GM21717 (cell line): ENCODE measurements at regions not wholly inside any gene's neighbourhood (a gene's known extent, or its start where the extent isn't known, plus 50 kb on each side); places are given as distances from the start of the nearest gene placed in this dataset.
"Not testable (repeated sequence)": the region's sequence is repeated elsewhere in the genome, so short reads cannot be mapped to it uniquely, and the experiment has no call there.

Experiments used
- ATAC-seq: cut with Tn5 transposase; IDR thresholded peaks from one replicate; pipeline ENCODE4 v1.9.1; 2021; ENCODE audit warnings: mild to moderate bottlenecking, moderate library complexity; ENCODE audit not compliant: unreplicated experiment

GRCh38 chr14:57061009-57061711, 207.5 kb downstream of the EXOC5 start:
- no peak for ATAC-seq

DNA sequence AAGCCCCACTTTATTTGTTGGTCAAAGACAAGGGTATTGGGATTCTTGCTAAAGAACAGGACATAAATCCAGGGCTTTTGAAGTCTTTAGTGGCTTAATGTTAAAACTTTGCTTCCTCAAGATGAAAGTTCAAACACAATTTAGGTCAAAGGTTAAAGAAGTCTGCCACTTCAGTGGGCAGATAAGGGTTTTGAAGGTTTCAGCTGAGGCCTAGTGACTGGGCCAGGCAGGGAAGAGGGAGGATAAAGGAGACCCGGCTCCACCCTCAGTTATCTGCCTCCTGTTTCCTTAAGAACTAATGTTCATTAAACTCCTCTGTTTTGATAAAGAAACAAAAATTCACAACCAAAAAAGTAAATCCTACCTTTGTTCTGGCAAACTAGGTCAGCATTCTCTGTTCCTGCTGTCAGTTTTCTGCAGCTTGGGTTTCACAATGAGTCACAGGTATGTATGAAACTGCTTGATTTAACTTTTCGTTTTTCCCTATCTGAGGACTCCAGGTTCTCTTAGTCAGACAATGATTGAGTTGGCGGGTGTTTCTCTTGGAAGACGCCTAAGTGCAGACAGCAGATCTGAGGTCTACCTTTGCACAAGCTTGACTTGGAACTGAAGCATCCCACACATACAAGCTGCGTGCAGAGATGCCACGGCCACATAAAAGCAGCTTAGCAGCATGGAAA, 208.3 kb downstream of the EXOC5 start:
- peak; percentile 98 for ATAC-seq

GRCh38 chr14:57058319-57058718, 210.4 kb downstream of the EXOC5 start:
- ATAC-seq, result no peak

DNA sequence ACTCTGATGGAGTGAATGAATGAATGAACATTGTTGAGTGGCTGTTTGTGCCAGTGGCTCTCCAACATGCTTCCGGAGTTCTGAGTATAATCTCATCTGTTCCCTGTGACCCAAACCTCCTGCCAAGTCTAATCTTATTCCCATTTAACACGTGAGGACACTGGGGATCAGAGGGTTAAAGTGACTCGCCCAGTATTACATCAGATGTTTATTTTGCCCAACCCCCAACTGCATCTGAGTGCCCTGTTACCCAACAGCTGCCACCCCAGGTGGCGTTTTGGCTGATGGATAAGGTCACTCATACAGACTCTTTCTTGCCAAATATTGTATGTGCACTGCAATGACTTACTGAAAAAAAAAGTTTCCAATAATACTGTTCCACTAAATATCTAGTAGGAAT, 210.9 kb downstream of the EXOC5 start:
- ATAC-seq, result no peak

DNA sequence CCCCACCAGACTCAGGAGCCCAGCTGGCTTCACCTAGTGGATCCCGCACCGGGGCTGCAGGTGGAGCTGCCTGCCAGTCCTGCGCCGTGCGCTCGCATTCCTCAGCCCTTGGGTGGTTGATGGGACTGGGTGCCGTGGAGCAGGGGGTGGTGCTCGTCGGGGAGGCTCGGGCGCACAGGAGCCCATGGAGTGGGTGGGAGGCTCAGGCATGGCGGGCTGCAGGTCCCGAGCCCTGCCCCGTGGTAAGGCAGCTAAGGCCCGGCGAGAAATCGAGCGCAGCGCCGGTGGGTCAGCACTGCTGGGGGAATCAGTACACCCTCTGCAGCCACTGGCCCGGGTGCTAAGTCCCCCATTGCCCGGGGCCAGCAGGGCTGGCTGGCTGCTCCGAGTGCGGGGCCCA, 212.2 kb downstream of the EXOC5 start:
- not testable (repeated sequence) for ATAC-seq

DNA sequence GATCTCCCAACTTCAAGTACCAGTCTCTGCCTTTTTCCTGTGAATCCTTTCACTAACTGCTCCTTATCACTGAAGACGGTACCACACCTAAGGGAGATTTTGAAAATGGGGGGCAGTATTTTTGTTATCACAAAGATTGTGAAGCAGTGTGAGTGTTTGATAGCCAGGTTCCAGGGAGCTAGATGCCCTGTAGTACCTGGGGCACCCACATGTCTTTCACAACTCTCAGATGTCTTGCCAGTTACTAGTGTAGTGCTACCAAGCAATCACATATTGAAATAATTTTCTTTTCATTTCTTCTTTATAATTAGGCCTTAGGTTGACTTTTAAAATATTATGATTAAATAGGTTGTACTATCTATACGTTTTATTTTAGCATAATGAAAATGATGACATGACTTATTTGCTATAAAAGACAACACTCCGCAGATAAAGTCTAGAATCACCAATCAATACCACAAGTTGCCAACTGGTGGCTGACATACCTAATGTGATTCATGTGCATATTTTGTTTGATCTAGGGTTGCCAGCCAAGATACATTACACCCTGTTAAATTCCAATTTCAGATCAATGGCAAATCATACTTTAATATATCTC, 215.9 kb downstream of the EXOC5 start:
- no peak for ATAC-seq

DNA sequence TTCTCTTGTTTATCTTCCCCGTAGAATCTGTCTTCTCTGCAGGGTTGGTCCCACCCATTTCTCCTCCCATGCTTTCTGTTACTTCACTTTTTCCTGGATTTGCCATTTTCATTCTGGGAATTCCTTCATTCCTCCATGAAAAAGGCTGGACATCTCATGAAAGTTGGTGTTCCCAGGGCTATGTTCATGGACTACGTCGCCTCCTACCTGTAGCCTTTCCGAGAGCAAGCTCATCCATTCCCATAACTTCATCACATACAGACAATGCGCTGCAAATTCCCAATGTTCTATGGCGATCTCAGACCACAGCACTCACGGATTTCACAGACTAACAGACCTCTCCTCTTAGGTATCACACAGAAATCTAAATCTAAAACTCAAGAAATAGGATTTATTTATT, 217.1 kb downstream of the EXOC5 start:
- no peak for ATAC-seq

DNA sequence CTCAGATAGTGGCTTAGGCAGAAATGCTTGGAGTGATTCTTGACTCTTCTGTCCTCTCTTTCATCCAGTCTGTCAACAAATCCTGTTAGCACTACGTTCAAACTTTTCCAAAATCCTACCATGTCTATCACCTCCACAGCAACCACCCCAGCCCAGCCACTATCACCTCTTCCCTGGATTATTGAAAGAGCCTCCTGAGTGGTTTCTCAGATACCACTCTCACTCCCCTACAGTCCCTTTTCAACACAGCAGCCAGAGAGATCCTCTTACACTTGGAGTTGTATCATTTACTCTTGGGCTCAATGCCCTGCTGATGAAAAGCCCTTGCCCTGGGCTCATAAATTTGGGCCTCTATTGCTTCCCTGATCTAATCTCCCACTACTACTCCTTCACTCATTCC, 218.9 kb downstream of the EXOC5 start:
- no peak for ATAC-seq

- no peak for ATAC-seq
Observed at GRCh38 chr14:57046175-57046574, 222.5 kb downstream of the EXOC5 start.

- not testable (repeated sequence) for ATAC-seq
Observed at GRCh38 chr14:57044101-57044973, 224.4 kb downstream of the EXOC5 start.

- ATAC-seq, result no peak
Observed at GRCh38 chr14:57038689-57039088, 228.4 kb upstream of the OTX2 start.

- ATAC-seq, result no peak
Observed at GRCh38 chr14:57031474-57031873, 221.2 kb upstream of the OTX2 start.

DNA sequence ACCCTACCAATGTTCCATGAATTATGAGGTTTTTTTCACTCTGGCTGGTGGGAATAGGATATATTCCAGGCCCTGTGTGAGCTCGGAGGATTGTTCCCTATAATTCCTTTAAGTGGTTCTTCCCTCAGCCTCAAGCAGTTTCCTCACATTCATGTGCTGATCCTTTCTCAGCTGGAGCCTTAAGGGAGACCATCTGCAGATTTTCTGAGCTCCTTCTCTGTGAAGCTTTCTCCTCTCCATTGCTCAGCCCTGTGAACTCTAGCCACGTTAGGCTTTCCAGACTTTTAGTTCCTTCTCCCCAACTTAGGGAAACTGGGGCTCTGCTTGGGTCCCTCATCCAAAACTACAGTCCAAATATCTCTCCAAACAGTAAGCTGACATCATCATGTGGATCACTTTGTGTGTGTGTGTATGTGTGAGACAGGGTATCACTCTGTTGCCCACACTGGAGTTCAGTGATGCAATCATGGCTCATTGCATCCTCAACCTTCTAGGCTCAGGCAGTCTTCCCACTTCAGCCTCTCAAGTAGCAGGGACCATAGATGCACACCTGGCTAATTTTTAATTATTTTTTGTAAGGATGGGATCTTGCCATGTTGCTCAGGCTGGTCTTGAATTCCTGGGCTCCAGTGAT, 219.5 kb upstream of the OTX2 start:
- ATAC-seq, result no peak

GRCh38 chr14:57025456-57025855, 215.2 kb upstream of the OTX2 start:
- ATAC-seq, result no peak

- no peak for ATAC-seq
Observed at GRCh38 chr14:57022608-57023007, 212.3 kb upstream of the OTX2 start.

- ATAC-seq, result no peak
Observed at GRCh38 chr14:57018065-57018464, 207.8 kb upstream of the OTX2 start.

DNA sequence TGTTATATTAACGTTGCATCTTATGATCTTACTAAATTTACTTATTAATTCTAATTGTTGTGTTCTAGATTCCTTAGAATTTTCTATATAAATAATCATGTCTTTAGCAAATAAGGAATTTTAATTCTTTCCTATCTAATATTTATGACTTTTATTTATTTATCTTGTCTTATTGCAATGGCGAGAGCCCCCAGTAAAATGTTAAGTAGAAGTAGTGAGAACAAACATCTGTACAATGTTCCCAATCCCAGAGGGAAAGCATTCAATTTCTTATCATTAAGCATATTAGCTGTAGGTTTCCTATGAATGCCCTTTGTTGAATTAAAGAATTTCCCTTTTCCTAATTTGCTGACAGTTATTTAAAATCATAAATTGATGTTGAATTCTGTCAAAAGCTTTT, 203.7 kb upstream of the OTX2 start:
- no peak for ATAC-seq

DNA sequence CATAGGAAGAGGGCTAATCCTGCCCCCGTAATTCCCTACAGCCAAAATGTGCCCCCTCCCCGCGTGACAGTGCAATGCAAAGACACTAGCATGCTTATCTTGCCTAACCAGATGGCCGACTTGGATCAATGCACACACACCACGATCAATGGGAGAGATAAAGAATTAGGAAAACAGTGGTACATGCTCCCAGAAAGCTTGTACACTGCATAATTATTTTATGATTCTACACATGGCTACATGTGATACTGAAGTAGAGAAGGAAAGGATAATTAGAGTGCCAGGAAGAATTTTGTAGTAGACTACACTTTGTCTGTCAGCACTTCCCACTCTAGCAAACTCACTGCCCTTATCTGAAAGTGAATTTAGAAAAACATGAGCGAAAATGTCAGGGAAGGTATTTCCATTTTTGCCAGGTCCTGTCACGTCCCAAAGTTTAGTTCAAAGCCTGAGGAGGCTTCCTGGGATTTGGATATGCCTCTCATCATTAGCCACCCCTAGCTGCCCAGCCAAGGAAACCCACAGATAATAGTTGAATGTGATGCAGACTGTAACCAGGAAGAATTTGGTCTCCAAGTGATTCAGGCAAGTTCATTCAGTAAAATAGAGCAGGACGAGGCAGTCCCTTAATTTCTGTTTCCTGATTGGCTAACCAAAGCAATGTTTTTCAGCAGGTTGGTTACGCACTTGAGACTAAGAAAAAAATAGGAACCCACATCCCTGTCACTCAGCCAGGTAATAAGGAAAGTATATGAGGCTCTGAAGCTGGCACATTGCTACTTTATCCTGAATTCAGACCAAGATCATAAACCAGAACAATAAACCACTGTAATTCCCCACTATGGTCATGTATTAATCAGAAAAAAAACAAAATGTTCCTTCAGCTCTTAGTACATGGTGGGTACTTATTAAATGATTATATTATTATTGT, 199.6 kb upstream of the OTX2 start:
- ATAC-seq, result no peak

DNA sequence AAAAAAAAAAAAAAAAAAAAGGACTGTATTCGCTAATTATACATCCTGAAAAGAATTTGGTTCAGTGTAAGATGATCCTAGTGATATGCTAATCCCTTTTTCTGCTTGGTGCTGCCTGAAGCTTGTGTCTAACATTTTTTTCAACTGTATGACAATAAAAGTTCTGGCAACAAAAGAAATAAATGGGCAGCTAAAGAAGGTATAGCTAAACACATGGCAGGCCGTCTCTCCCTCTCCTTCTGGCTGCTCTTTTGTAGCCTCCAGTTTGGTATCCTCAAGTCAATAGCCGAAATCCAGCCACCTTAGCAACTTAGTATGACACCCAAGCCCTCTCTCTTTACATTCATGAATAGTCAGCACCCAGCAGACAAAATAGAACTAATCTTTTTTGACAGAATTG, 198.3 kb upstream of the OTX2 start:
- no peak for ATAC-seq

GRCh38 chr14:56998728-56999127, 188.4 kb upstream of the OTX2 start:
- no peak for ATAC-seq
